DND-41 (cell line): ENCODE measurements at regions not wholly inside any gene's neighbourhood (a gene's known extent, or its start where the extent isn't known, plus 50 kb on each side); places are given as distances from the start of the nearest gene placed in this dataset.

Experiments
- ATAC-seq: fragments of 200-7000 bp; cut with Tn5 transposase; 3 replicates; pipeline ENCODE4 v1.9.1; 2021; ENCODE audit warnings: low read depth; ENCODE audit not compliant: insufficient read depth
- DNase-seq: peaks from one replicate; pipeline ENCODE4 v3.0.0-alpha.2; 2020
- H2AFZ ChIP-seq: 2 replicates; pipeline ENCODE4 v1.6.0; 2012; ENCODE audit warnings: low read depth, low read length
- H3K27ac ChIP-seq: 2 replicates; pipeline ENCODE4 v1.5.1; 2012; ENCODE audit warnings: low read length, inconsistent platforms
- H3K27me3 ChIP-seq: fragments of 200-600 bp; sonication (generic); 2 replicates; pipeline ENCODE4 v1.6.0; 2012; ENCODE audit warnings: low read length, mild to moderate bottlenecking, inconsistent platforms; ENCODE audit not compliant: insufficient read depth, poor library complexity
- H3K36me3 ChIP-seq: 2 replicates; pipeline ENCODE4 v1.5.1; 2012; ENCODE audit warnings: low read length, inconsistent platforms; ENCODE audit not compliant: insufficient read depth
- H3K4me1 ChIP-seq: 2 replicates; pipeline ENCODE4 v1.5.1; 2012; ENCODE audit warnings: mild to moderate bottlenecking, low read length; ENCODE audit not compliant: insufficient read depth
- H3K4me2 ChIP-seq: 2 replicates; pipeline ENCODE4 v1.6.0; 2012; ENCODE audit warnings: mild to moderate bottlenecking, moderate library complexity, low read length, inconsistent platforms; ENCODE audit not compliant: insufficient read depth
- H3K4me3 ChIP-seq, 2 experiments: fragments of 200-600 bp in 1 of 2; shearing (Covaris generic) in 1 of 2; 2 replicates each; pipeline ENCODE4 v1.5.1; 2012 to 2016; ENCODE audit warnings: inconsistent platforms in 2 of 2, low read length in 2 of 2, mild to moderate bottlenecking in 2 of 2, low read depth in 1 of 2, moderate library complexity in 1 of 2
- H3K79me2 ChIP-seq: 2 replicates; pipeline ENCODE4 v1.6.0; 2012; ENCODE audit warnings: low read length, inconsistent platforms; ENCODE audit not compliant: insufficient read depth
- H3K9ac ChIP-seq: 2 replicates; pipeline ENCODE4 v1.6.0; 2012; ENCODE audit warnings: low read depth, mild to moderate bottlenecking, inconsistent platforms, low read length, moderate library complexity
- H3K9me3 ChIP-seq: 2 replicates; pipeline ENCODE4 v1.5.1; 2012; ENCODE audit warnings: low read length, moderate library complexity, mild to moderate bottlenecking, inconsistent platforms; ENCODE audit not compliant: insufficient read depth, severe bottlenecking
- H4K20me1 ChIP-seq: 2 replicates; pipeline ENCODE4 v1.6.0; 2012; ENCODE audit warnings: low read length; ENCODE audit not compliant: insufficient read depth
- EZH2 ChIP-seq: IDR thresholded peaks from 3 replicates; pipeline ENCODE4 v1.6.1; 2012; ENCODE audit warnings: borderline replicate concordance, low read depth, mild to moderate bottlenecking, moderate library complexity, low read length, inconsistent platforms; ENCODE audit not compliant: severe bottlenecking
- TF ChIP-seq, protein P1 (sequence below): IDR thresholded peaks from 2 replicates; pipeline ENCODE4 v1.5.1; 2012; ENCODE audit warnings: borderline replicate concordance, low read length, moderate library complexity, mild to moderate bottlenecking; ENCODE audit not compliant: poor library complexity, severe bottlenecking; ENCODE audit errors: extremely low read depth

DNA sequence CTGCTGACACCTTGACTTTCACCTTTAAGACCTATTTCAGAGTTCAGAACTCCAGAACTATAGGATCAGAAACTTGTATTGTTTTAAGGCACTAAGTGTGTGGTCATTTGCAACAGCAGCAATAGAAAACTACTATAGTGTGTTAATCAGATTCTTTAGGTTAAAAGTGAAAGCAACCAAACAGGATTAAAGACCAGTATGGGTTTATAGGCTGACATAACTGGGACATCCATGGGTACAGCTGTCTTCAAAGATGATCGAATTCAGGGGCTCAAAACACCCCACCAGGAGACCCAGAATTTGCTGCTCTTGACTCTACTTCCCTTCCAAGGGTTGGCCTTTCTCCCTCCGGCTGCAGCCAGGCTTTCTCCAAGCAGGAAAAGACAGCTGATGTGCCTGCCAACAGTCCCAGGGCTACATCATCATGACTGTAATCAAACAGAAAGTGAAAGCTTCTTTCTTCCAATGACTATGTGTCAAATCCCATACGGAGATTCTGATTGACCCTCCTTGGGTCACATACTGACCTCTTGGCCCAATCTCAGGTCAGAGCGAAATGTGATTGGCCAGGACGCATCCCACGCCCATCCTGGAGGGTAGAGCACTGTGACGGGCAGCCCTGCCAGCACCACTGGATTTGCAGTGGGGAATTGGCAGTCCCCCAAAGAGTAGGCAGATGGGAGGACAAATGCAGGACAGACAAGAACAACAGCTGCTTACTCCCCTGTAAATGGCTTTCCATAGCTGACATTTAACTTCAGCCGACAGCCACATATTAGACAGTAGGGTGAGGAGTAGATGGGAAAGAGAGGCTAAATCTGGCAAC lies 51.4 kb upstream of the RNF7 start:
- ATAC-seq (peak; percentile 85), DNase-seq (peak; percentile 43)
- H3K9me3 ChIP-seq = no peaks in the 10 kb centered on the region
- H3K9ac ChIP-seq = peak overlapping the region; percentile 51
- H3K27ac ChIP-seq = peak overlapping the region; percentile 72
- TF ChIP-seq, protein P1, sequence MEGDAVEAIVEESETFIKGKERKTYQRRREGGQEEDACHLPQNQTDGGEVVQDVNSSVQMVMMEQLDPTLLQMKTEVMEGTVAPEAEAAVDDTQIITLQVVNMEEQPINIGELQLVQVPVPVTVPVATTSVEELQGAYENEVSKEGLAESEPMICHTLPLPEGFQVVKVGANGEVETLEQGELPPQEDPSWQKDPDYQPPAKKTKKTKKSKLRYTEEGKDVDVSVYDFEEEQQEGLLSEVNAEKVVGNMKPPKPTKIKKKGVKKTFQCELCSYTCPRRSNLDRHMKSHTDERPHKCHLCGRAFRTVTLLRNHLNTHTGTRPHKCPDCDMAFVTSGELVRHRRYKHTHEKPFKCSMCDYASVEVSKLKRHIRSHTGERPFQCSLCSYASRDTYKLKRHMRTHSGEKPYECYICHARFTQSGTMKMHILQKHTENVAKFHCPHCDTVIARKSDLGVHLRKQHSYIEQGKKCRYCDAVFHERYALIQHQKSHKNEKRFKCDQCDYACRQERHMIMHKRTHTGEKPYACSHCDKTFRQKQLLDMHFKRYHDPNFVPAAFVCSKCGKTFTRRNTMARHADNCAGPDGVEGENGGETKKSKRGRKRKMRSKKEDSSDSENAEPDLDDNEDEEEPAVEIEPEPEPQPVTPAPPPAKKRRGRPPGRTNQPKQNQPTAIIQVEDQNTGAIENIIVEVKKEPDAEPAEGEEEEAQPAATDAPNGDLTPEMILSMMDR = no peak
- no peak for TF ChIP-seq EZH2
- no peaks in the 10 kb centered on the region for H4K20me1 ChIP-seq
- peak overlapping the region; percentile 89 for H2AFZ ChIP-seq
- no peaks in the 10 kb centered on the region for H3K27me3 ChIP-seq
- H3K36me3 ChIP-seq = no peaks in the 10 kb centered on the region
- no peaks in the 10 kb centered on the region for H3K79me2 ChIP-seq
- peaks cover 20% of the 10 kb centered on the region for H3K4me1 ChIP-seq
- peak overlapping the region; percentile 17 to 63; a peak in 3 of 4 replicates for H3K4me3 ChIP-seq
- peak overlapping the region; percentile 87 for H3K4me2 ChIP-seq
